Heart right ventricle (tissue), 16 donors: ENCODE measurements at regions not wholly inside any gene's neighbourhood (a gene's known extent, or its start where the extent isn't known, plus 50 kb on each side); places are given as distances from the start of the nearest gene placed in this dataset.

Experiments used
- ATAC-seq, 8 donors: fragments of 200-7000 bp; cut with Tn5 transposase; one replicate each; pipeline ENCODE4 v1.9.1; 2020; ENCODE audit warnings: mild to moderate bottlenecking in 8 of 8, moderate library complexity in 8 of 8, moderate number of reproducible peaks in 1 of 8
- DNase-seq, 2 donors: peaks; one replicate each; pipeline ENCODE4 v3.0.0-alpha.2; 2020
- H3K27ac ChIP-seq, 10 donors: fragments of 200-600 bp; sonication (generic) in 2 of 10; one replicate each; pipeline versions ENCODE4 v1.5.0 to v1.8.0; 2020 to 2022; ENCODE audit warnings: mild to moderate bottlenecking in 3 of 10
- H3K27me3 ChIP-seq, 7 donors: fragments of 200-600 bp; one replicate each; pipeline ENCODE4 v1.8.0; 2021 to 2022; ENCODE audit warnings: mild to moderate bottlenecking in 2 of 7
- H3K36me3 ChIP-seq, 9 donors: fragments of 200-600 bp; sonication (generic) in 1 of 9; one replicate each; pipeline versions ENCODE4 v1.5.0 to v1.8.0; 2020 to 2022; ENCODE audit warnings: mild to moderate bottlenecking in 2 of 9
- H3K4me1 ChIP-seq, 9 donors: fragments of 200-600 bp; sonication (generic) in 1 of 9; one replicate each; pipeline versions ENCODE4 v1.5.0 to v1.8.0; 2020 to 2022; ENCODE audit warnings: mild to moderate bottlenecking in 4 of 9
- H3K4me3 ChIP-seq, 10 donors: fragments of 200-600 bp; sonication (generic) in 2 of 10; one replicate each; pipeline versions ENCODE4 v1.5.0 to v1.8.0; 2020 to 2022; ENCODE audit warnings: mild to moderate bottlenecking in 7 of 10, moderate library complexity in 2 of 10
- H3K9me3 ChIP-seq, 11 donors: fragments of 200-600 bp in 10 of 11; sonication (generic) in 2 of 11; one replicate each; pipeline versions ENCODE4 v1.5.0 to v1.8.0; 2013 to 2022; ENCODE audit warnings: mild to moderate bottlenecking in 2 of 11, control low read depth in 1 of 11, moderate library complexity in 1 of 11
- WGBS, 2 donors: extraction: QIAGEN DNeasy Blood & Tissue Kit; methylation state at CpG; one replicate each; pipeline ENCODE4 v1.1.7; 2013; ENCODE audit warnings: inconsistent platforms in 1 of 2; 5-methylcytosine and 5-hydroxymethylcytosine counted together
- intact Hi-C, 10 donors: fragments of 100-400 bp; cut with DNase I; formaldehyde crosslinking; loops; one replicate each; pipeline versions ENCODE4 v1.11.1 to v1.14.2; 2022
- TF ChIP-seq, protein P1 (sequence below), 9 donors: fragments of 200-600 bp; sonication (generic) in 2 of 9; IDR thresholded peaks; one replicate each; pipeline versions ENCODE4 v1.5.0 to v1.8.0; 2021 to 2022; ENCODE audit warnings: antibody characterized with exemption in 9 of 9, mild to moderate bottlenecking in 5 of 9, moderate library complexity in 1 of 9
- donor health status: Arrhythmogenic right ventricular cardiomyopathy.
- donor health status: ischemic (EF 13 %, LVEDD 7.1; RV severe dilation, severe dysfunction).
- donor health status: healthy with polysubstance abuse.
- donor health status: DM: no; HTN: yes; CAD: no.
- donor health status: DM: no; HTN: no; CAD: no.
- donor health status: ischemic (EF 25% LVEDD 6.9; RV normal size, moderate dysfunction).
- donor health status: ischemic (EF 25% LVEDD 5.7; RV mildly dilated, moderate dysfunction).
- donor health status: healthy.
- donor health status: DM: yes; HTN: yes; CAD: no.
- donor health status: Ischemic cardiomyopathy.
- donor health status: ischemic (EF 35%, LVEDD 5.7; RV mildly dilated, moderate dysfunction).
- donor health status: nonischemic (EF 11% LVEDD 7.7; RV severe dilation, severe dysfunction).
- donor health status: DM: yes; HTN: yes; CAD: no.
- donor health status: PGD.
- donor health status: ischemic (EF 29% LVEDD 5.4; RV normal size, mild dysfunction).
- donor health status: nonischemic (EF 23%, LVEDD 6.1; RV moderate dilation, normal function).

DNA sequence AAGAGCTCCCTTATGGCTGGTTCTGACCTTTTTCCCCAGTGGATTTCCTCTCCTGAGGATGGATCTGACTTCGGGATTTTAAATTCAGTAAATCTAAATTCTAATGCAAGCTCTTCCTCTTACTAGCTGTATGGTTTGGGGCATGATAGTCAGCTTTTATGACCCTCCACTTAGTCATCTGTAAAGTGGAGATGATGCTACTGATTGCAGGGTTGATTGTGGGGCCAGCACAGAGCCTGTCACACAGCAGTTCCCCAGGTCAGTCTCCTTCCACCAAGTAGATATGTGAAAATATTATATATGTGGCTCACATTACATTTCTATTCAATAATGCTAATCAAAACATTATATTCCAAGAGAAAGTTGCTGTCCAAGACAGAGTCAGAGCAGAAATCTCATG lies 141.3 kb upstream of the UBE2E1 start:
- H3K27ac ChIP-seq: peak overlapping the region in 2 of 10 donors; percentile 9

DNA sequence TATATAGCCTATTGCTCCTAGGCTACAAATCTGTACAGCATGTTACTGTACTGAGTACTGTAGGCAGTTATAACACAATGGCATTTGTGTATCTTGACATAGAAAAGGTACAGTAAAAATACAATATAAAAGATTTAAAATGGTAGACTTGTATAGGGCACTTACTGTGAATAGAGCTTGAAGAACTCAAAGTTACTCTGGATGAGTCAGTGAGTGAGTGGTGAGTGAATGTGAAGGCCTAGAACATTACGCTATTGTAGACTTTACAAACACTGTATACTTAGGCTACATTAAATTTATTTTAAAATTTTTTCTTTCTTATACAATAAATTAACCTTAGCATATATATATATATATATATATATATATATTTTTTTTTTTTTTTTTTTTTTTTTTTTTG lies 140.0 kb upstream of the UBE2E1 start:
- Histone ChIP-seq H3K27me3 (peaks cover 0 to 10% (median 0%) of the 10 kb centered on the region in 7 donors), H3K4me3 (no peak overlapping the region), H3K36me3 (no peaks in the 10 kb centered on the region), H3K9me3 (no peaks in the 10 kb centered on the region), H3K4me1 (peaks cover 0 to 15% (median 0%) of the 10 kb centered on the region in 9 donors), H3K27ac (no peak overlapping the region)
- 93 to 100% methylated on average over 1 of the region's 1 CpG for WGBS, 2 donors
- ATAC-seq (no peak), DNase-seq (no peak)
- TF ChIP-seq, protein P1, sequence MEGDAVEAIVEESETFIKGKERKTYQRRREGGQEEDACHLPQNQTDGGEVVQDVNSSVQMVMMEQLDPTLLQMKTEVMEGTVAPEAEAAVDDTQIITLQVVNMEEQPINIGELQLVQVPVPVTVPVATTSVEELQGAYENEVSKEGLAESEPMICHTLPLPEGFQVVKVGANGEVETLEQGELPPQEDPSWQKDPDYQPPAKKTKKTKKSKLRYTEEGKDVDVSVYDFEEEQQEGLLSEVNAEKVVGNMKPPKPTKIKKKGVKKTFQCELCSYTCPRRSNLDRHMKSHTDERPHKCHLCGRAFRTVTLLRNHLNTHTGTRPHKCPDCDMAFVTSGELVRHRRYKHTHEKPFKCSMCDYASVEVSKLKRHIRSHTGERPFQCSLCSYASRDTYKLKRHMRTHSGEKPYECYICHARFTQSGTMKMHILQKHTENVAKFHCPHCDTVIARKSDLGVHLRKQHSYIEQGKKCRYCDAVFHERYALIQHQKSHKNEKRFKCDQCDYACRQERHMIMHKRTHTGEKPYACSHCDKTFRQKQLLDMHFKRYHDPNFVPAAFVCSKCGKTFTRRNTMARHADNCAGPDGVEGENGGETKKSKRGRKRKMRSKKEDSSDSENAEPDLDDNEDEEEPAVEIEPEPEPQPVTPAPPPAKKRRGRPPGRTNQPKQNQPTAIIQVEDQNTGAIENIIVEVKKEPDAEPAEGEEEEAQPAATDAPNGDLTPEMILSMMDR (IDR thresholded peaks at IDR 0.05): no peak
- intact Hi-C loops: no loop called here

More for the DNA sequence above, 141.3 kb upstream of the UBE2E1 start:
- Histone ChIP-seq H3K4me3 (no peak overlapping the region), H3K36me3 (no peaks in the 10 kb centered on the region), H3K9me3 (no peaks in the 10 kb centered on the region), H3K27me3 (peaks cover 0 to 1% (median 0%) of the 10 kb centered on the region in 7 donors), H3K4me1 (peaks cover 0 to 15% (median 0%) of the 10 kb centered on the region in 9 donors)
- ATAC-seq (no peak), DNase-seq (no peak)
- intact Hi-C loops: no loop called here
- 88 to 90% methylated on average over 1 of the region's 1 CpG for WGBS, 2 donors
- TF ChIP-seq, protein P1 (IDR thresholded peaks at IDR 0.05): no peak

DNA sequence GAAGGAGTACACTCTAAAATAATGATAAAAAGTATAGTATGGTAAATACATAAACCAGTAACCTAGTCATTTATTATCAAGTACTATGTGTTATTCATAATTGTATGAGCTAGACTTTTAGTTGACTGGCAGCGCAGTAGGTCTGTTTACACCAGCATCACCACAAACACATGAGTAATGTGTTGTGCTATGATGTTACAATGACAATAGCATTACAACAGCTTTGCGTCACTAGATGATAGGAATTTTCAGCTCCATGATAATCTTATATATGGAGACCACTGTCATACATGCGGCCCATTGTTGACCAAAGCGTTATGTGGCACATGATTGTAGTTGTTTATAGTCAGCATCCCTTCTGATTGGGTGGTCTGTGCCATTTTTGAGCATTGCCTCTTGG lies 138.9 kb upstream of the UBE2E1 start:
- ATAC-seq: no peak
- no peak for DNase-seq
- intact Hi-C loops: no loop called here
- TF ChIP-seq, protein P1 (IDR thresholded peaks at IDR 0.05): no peak
- H3K4me1 ChIP-seq: peaks cover 0 to 18% (median 3%) of the 10 kb centered on the region in 9 donors
- peaks cover 0 to 20% (median 9%) of the 10 kb centered on the region in 7 donors for H3K27me3 ChIP-seq
- no peaks in the 10 kb centered on the region for H3K9me3 ChIP-seq
- no peaks in the 10 kb centered on the region for H3K36me3 ChIP-seq
- H3K27ac ChIP-seq: no peak overlapping the region
- no peak overlapping the region for H3K4me3 ChIP-seq
- WGBS, 2 donors: 96 to 99% methylated on average over 4 of the region's 4 CpGs

DNA sequence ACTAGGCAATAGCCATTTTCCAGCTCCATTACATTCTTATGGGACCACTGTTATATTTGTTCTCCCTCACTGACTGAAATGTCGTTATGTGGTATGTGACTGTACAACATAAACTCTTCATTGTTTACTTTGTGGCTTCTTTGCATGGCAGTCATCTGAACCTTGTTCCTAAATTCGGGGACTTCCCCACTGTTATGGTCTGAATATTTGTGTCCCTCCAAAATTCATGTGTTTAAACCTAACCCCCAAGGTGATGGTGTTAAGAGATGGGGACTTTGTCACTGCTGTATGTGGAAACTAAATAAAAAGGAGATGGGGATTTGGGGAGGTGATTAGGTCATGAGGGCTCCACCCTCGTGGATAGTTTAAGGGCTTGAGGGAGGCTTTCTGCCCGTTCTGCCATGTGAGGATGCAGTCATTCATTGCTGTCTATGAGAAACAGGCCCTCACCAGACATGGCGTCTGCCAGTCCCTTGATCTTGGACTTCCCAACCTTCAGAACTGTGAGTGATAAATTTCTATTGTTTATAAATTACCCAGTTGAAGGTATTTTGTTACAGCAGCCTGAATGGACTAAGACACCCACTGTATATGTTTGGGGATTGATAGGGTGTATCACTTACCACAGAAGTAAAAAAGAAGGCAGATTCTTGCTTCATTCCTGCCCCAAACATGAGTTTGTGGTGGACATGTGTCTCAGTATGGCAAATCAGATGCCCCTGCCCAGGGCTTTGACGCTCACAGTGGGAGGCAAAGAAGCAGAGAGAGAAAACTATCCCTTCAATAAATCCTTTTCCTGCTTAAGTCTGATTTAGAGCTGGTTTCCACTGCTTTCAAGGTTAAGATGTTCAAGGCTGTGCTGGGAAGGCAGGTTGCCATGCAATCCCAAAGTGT lies 138.0 kb upstream of the UBE2E1 start:
- Histone ChIP-seq H3K27ac (no peak overlapping the region), H3K27me3 (peaks cover 0 to 25% (median 17%) of the 10 kb centered on the region in 7 donors), H3K36me3 (no peaks in the 10 kb centered on the region), H3K9me3 (no peaks in the 10 kb centered on the region), H3K4me3 (no peak overlapping the region), H3K4me1 (peaks cover 0 to 19% (median 4%) of the 10 kb centered on the region in 9 donors)
- 87 to 92% methylated on average over 6 of the region's 6 CpGs for WGBS, 2 donors
- intact Hi-C loops: no loop called here
- DNase-seq (no peak), ATAC-seq (no peak)
- TF ChIP-seq, protein P1 (IDR thresholded peaks at IDR 0.05): no peak
